22Rv1 (cell line): ENCODE measurements at regions not wholly inside any gene's neighbourhood (a gene's known extent, or its start where the extent isn't known, plus 50 kb on each side); places are given as distances from the start of the nearest gene placed in this dataset.

Source experiments
- CTCF ChIP-seq: fragments of 450-650 bp; IDR thresholded peaks from 2 replicates; pipeline ENCODE4 v1.5.1; 2017; ENCODE audit warnings: mild to moderate bottlenecking
- ZFX ChIP-seq: fragments of 450-650 bp; IDR thresholded peaks from 2 replicates; pipeline ENCODE4 v1.6.1; 2017; ENCODE audit warnings: antibody characterized with exemption, borderline replicate concordance

GRCh38 chr11:69218946-69219720 lies 63.4 kb downstream of the SMIM38 start:
- TF ChIP-seq CTCF (no peak), ZFX (no peak)
